Cardiac muscle cell (in vitro differentiated cells and primary cell): ENCODE measurements at regions not wholly inside any gene's neighbourhood (a gene's known extent, or its start where the extent isn't known, plus 50 kb on each side); places are given as distances from the start of the nearest gene placed in this dataset.

Experiments
- DNase-seq, 2 donors: peaks; one replicate each; pipeline versions ENCODE4 v3.0.0 to v3.0.0-alpha.2; 2010 to 2017; ENCODE audit warnings: low read depth in 1 of 2, low spot score in 1 of 2
- H3K27ac ChIP-seq: fragments of 200-600 bp; sonication (generic); 2 replicates; pipeline ENCODE4 v1.5.1; 2016
- H3K27me3 ChIP-seq: fragments of 200-600 bp; sonication (generic); 2 replicates; pipeline ENCODE4 v1.6.0; 2016; ENCODE audit warnings: control low read depth
- H3K36me3 ChIP-seq: fragments of 200-600 bp; sonication (generic); 2 replicates; pipeline ENCODE4 v1.5.1; 2016; ENCODE audit warnings: control low read depth
- H3K4me1 ChIP-seq: fragments of 200-600 bp; sonication (generic); 2 replicates; pipeline ENCODE4 v1.8.1; 2017; ENCODE audit warnings: low read depth, mild to moderate bottlenecking, mixed run types
- H3K4me3 ChIP-seq: fragments of 200-600 bp; sonication (generic); 2 replicates; pipeline ENCODE4 v1.5.1; 2016; ENCODE audit warnings: mild to moderate bottlenecking
- H3K9me3 ChIP-seq: fragments of 200-600 bp; sonication (generic); 2 replicates; pipeline ENCODE4 v1.5.1; 2017; ENCODE audit warnings: low read depth, mild to moderate bottlenecking, control low read depth
- TF ChIP-seq, protein P1 (sequence below): IDR thresholded peaks from 2 replicates; pipeline ENCODE4 v1.5.1; 2012; ENCODE audit warnings: low read depth, mild to moderate bottlenecking, low read length

DNA sequence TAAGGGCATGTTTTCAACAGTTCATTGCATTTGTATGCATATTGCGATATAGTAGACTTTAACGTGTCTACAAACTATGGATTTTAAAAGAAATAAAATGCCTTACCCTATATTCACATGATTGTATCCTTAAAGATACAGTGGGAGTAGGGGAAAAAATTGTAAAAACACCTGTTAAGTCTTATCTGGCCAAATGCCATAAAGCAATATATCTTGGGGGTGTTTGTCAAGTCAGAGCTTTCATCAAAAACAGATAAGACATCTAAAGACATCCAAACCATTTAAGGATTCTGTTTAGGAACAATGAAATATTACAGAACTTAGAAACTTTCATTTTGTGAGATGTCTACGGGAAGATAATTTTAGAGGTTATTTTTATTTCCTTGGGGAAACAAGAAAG, 152.3 kb downstream of the AASDH start:
- Histone ChIP-seq H3K4me3 (no peak overlapping the region), H3K36me3 (no peaks in the 10 kb centered on the region), H3K4me1 (no peaks in the 10 kb centered on the region), H3K27me3 (no peaks in the 10 kb centered on the region), H3K27ac (no peak overlapping the region), H3K9me3 (no peaks in the 10 kb centered on the region)
- TF ChIP-seq, protein P1, sequence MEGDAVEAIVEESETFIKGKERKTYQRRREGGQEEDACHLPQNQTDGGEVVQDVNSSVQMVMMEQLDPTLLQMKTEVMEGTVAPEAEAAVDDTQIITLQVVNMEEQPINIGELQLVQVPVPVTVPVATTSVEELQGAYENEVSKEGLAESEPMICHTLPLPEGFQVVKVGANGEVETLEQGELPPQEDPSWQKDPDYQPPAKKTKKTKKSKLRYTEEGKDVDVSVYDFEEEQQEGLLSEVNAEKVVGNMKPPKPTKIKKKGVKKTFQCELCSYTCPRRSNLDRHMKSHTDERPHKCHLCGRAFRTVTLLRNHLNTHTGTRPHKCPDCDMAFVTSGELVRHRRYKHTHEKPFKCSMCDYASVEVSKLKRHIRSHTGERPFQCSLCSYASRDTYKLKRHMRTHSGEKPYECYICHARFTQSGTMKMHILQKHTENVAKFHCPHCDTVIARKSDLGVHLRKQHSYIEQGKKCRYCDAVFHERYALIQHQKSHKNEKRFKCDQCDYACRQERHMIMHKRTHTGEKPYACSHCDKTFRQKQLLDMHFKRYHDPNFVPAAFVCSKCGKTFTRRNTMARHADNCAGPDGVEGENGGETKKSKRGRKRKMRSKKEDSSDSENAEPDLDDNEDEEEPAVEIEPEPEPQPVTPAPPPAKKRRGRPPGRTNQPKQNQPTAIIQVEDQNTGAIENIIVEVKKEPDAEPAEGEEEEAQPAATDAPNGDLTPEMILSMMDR, result no peak
- DNase-seq, result no peak

DNA sequence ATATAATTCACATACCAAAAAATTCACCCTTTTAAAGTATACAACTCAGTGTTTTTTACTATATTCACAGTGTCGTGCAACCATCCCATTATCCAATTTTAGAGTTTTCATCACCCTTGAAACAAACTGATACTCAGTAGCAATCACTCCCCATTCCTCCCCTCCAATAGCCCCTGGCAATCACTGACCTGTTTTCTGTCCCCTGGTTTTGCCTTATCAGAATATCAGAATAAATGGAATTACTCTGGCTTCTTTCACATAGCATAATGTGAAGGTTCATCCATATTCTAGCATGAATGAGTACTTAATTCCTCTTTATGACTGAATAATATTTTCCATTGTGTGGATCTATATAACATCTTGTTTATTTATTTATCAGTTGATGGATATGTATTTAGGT, 153.2 kb downstream of the AASDH start:
- Histone ChIP-seq H3K4me1 (no peaks in the 10 kb centered on the region), H3K36me3 (no peaks in the 10 kb centered on the region), H3K27ac (no peak overlapping the region), H3K4me3 (no peak overlapping the region), H3K27me3 (no peaks in the 10 kb centered on the region), H3K9me3 (no peaks in the 10 kb centered on the region)
- no peak for DNase-seq
- TF ChIP-seq, protein P1, result no peak

DNA sequence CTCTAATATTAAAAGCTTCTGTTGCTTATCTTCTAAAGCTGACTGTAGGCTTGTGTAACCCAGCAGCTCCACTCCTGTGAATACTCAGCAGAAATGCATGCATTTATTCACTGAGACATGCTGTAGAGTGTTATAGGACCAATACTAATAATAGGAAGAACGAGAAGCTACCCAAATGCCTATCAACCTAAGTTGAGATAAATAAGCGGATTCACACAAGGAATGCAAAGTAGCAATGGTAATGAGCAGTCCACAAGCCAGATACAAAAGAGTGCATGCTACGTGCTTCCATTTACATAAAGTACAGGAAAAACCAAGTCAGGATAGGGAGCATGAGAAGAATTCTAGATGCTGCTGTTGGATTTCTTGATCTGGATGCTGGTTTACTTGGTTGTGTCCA, 155.9 kb downstream of the AASDH start:
- Histone ChIP-seq H3K9me3 (no peaks in the 10 kb centered on the region), H3K27ac (no peak overlapping the region), H3K27me3 (no peaks in the 10 kb centered on the region), H3K4me1 (no peaks in the 10 kb centered on the region), H3K4me3 (no peak overlapping the region), H3K36me3 (no peaks in the 10 kb centered on the region)
- TF ChIP-seq, protein P1, result no peak
- DNase-seq, result no peak

DNA sequence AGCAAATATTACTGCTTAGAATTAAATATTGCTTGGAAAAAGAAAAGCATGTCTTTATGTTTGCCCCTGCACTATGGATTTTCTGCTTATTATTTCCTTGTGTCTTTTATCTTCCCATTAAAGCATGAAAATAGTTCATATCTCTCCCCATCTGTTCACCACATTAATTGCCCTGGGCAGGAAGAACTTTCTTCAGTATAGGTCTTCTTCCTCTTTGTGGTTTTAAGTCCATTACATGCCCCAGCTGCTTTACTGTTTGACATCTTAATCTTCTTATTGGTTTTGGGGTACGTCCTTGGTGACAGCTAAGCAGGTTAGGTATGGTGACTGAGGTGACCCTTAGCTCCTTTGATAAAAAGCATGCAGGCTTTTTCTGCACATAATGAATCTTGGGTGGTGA, 157.3 kb downstream of the AASDH start:
- H3K4me3 ChIP-seq, result no peak overlapping the region
- H3K27me3 ChIP-seq, result no peaks in the 10 kb centered on the region
- H3K27ac ChIP-seq, result no peak overlapping the region
- H3K36me3 ChIP-seq, result no peaks in the 10 kb centered on the region
- TF ChIP-seq, protein P1, result no peak
- H3K4me1 ChIP-seq, result no peaks in the 10 kb centered on the region
- no peaks in the 10 kb centered on the region for H3K9me3 ChIP-seq
- no peak for DNase-seq

DNA sequence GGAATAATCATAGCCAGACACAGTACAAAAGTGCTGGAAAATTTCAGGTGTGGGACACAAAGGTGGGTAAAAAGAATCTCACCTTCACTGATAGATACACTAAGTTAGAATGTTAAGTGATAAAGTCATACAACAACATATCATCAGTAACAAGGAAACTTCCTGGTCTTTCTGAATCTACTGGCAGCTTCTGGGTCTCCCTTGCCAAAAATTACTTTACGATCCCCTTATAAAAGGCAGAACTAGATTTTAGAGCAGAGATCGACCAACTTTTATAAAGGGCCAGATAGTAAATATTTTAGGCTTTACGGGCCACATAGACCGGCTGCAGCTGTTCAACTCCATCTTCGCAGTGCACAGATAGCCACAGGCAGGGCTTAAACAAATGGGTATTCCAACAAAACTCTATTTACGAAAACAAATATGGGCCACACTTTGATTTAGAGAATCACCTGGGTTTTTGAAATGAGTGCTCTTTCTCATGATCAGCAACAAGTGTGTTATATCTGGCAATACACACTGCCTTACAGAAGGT, 159.9 kb downstream of the AASDH start:
- Histone ChIP-seq H3K36me3 (no peaks in the 10 kb centered on the region), H3K27me3 (no peaks in the 10 kb centered on the region), H3K4me1 (no peaks in the 10 kb centered on the region), H3K9me3 (no peaks in the 10 kb centered on the region), H3K27ac (no peak overlapping the region), H3K4me3 (no peak overlapping the region)
- TF ChIP-seq, protein P1, result no peak
- no peak for DNase-seq

DNA sequence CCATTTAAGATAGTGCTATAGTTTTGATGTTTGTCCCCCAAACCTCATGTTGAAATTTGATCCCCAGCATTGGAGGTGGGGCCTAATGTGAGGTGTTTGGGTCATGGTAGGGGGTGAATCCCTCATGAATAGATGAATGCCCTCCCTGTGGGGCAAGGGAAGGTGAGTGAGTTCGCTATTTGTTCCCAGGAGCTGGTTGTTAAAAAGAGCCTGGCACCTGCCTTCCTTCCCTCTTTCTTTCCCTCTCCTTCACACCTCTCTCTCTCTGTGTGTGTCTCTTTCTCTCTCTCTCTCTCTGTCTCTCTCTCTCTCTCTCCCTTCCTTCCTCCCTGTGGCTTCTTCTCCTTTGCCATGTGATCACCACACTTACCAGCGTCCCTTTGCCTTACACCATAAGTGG, 160.7 kb downstream of the AASDH start:
- Histone ChIP-seq H3K4me1 (no peaks in the 10 kb centered on the region), H3K36me3 (no peaks in the 10 kb centered on the region), H3K4me3 (no peak overlapping the region), H3K27ac (no peak overlapping the region), H3K27me3 (no peaks in the 10 kb centered on the region), H3K9me3 (no peaks in the 10 kb centered on the region)
- DNase-seq, result no peak
- TF ChIP-seq, protein P1, result no peak
